SHP77 (cell line): ENCODE measurements at regions not wholly inside any gene's neighbourhood (a gene's known extent, or its start where the extent isn't known, plus 50 kb on each side); places are given as distances from the start of the nearest gene placed in this dataset.
"Not testable (repeated sequence)": the region's sequence is repeated elsewhere in the genome, so short reads cannot be mapped to it uniquely, and the experiment has no call there.

ENCODE experiments used
- DNase-seq, 2 experiments: peaks; one replicate each; lab custom pipeline; 2025; lab: John Stamatoyannopoulos, UW

DNA sequence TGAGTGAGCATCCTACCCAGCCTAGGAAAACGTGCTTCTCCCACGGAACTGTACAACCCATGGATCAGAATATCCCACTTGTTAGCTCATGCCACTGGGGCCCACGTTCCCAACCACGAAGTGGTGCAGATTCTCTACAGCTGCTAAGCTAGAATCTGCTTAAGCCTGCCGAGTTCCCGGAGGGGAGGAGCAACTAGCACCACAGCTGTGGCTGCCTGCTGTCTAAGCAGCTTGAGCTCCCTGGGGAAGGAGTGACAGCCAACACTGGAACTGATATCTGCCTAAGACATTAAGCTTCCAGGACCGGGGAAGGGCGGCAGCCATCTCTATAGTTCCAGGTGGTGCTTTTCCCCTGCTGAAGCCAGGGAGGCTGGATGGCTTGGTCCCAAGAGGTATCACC is 334.7 kb upstream of the CHRM2 start:
- DNase-seq, result no peak

DNA sequence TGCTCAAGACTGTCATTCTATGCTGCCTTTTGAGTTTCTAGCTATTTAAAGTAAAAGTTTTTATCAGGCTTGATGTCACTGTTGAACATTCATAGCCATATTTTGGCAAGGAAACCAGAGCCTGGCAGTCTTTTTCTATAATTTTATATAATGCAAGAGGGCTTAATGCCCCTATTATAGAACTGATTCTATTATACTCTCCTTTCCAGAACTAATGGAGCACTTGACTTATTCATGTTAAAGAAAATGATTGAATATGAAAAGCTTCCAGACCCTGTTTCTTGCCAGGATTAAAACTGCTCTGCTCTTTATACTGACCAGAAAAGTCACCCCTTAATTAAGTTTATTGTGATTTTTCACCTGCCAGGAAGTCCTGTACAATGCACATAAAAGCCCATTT is 337.6 kb upstream of the CHRM2 start:
- no peak for DNase-seq

DNA sequence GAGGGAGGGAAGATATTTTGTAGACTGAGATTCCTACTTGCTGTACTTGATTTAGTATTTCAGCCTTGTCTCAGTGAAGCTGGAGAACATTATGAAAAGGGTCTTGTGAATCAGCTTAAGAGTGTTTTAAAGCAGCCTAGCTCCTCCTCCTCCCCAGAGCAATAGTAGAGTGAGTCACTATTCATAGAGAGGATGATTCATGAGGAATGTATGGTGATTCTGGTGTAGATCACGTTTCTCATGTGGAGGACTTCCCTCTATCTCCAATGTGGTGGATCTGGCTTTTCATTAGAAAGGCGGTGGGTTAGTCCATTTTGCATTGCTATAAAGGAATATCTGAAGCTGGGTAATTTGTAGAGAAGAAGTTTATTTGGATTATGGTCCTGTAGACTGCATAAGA is 340.1 kb upstream of the CHRM2 start:
- no peak for DNase-seq

DNA sequence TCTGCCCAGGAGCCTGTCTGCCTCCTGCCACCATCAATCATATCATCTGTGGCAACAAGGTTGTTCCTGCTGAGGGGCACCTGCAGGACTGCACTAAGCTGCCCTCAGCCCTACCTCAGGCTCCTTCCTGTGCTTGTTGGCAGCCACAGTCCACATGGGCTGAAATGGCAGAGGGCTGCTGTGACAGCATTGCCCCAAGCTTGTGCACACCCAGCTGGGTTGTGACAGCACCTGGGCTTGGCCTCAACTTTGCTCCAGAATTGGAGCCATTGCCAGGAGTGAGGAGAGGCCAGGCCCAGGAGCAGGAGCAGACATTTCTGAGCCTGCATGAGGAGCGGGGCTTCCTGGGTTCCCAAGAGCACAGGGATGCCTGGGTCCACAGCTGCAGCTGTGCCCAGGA is 340.9 kb upstream of the CHRM2 start:
- no peak for DNase-seq

DNA sequence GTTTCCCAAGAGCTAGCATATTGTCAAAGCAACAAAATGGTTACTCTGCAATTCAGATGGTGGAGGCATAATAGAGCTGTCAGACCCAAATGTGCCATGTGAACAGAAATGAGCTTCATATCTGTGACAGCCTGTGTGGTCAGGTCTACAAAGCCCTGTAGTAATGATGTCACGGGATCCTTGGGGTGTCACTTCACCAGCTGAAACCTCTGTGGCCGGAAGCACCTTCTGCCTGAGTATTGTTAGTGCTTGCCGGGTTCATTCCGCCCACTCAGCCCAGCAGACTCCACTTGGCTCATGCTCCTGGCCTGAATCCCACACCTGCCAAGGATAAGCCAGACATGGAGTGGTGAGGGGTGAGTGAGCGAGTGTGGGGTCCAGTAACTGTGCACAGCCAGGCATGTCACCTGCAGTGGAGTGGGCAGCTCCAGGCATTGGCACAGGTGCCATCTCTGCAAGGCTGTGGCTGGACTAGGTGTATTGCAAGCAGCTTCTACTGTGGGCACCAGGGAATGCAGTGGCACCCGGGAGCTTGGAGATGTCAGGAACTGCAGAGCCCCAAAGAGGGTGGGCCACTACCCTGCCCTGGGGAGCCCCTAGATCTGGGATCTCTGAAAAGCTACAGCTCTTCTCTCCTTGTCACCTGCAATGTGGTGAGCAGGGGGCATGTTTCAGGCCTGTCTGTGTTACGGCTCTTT is 341.9 kb upstream of the CHRM2 start:
- DNase-seq, result peak in 1 of 2 experiments; percentile 21

DNA sequence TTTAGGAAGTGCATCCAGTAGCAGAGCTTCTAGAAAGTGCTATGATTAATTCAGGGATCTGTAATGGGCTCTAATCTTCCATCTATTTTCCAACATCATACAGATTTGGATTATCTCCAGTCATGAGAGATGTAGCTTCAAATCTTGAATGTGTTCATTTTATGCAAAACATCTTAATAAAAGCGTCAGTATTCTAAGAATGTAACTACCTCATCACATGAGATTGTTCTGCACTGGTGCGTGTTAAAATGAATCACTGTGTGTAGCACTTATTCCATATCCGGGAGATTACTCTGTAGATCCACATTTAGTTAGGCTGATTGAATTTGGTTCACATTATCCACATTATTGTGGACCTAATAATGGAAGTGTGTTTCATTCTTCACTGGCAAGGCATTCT is 344.9 kb upstream of the CHRM2 start:
- DNase-seq, result no peak

DNA sequence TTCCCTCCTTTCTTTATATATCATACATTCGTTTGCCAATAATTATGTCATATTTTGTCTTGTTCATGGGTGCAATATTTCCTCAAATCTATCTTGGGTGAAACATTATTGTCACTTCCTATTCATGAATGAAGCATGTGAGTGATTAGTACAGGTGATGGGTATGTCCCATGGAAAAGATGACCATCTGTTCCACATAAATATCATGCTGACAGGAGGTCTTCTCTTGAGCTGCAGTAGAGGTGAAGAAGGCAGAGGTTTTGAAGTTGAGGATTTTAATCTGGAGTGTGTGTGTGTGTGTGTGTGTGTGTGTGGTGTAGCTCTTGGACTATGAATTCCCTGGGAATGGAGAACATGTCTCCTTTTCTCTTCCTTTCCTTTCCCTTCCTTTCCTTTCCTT is 350.5 kb upstream of the CHRM2 start:
- no peak for DNase-seq

DNA sequence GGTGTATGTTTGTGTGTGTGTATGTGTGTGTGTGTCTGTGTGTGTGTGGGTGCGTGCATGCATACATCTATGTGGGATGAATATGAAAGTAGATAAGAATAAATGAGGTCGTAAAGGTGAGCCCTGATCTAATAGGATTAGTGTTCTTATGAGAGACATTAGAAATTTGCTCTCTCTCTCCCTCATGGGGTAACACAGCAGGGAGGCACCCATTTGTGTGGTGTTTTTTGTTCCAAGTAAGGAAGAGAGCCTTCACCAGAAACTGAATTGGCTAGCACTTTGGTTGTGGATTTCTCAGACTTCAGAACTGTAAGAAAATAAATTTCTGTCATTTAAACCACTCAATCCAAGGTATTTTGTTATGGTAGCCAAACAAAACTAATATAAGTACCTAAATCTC is 353.7 kb upstream of the CHRM2 start:
- DNase-seq, result no peak

DNA sequence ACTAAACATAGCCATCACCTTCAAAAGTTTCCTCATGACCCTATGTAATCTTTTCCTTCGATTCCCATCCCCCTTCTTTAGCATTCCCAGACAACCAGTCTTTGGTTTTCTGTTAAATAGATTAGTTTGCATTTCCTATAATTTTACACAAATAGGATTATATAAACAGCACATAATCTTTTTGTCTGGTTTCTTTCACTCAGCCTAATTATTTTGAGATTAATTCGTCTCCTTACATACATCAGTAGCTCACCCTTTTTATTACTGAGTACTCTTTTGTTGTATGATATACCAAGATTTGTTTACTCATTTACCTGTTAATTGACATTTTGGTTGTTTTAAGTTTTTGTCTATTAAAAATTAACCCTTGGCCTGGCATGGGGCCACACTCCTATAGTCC is 354.7 kb upstream of the CHRM2 start:
- DNase-seq, result no peak

DNA sequence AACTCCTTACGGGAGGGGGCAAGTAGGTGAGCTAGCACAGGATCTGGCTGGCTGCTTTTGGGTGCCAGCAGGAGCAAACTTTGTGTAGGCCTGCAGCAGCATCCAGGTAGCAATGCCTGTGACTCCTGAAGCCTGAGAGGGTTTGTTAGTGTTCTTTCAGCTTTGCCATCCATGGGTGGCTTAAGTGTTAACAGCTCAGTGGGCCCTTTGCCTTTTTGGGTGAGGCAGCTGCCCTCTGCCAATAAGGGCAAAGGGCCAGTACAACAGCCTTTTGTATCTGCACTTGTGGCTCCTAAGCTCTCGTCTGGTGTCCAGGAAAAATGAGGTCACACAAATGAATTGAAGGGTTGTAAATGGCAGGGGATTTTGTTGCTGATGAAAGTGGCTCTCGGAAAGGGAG is 359.0 kb upstream of the CHRM2 start:
- DNase-seq, result no peak

DNA sequence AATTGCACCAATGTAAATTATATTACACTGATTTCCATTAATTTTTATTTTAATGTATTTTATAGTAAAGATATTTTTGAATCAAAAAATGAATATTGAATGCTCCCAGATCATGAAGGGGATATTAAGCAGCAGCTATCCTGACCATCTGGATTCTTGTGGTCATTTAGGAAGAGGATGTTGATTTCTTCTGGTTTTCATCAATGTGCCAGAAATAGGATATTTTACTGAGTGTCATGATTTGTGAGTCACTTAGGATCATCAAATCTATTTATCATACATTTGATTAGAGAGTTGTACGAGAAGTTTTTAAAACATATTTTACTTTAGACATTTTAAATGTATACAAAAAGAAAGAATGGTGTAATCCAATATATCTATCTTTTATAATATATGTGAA is 366.3 kb upstream of the CHRM2 start:
- DNase-seq, result no peak

DNA sequence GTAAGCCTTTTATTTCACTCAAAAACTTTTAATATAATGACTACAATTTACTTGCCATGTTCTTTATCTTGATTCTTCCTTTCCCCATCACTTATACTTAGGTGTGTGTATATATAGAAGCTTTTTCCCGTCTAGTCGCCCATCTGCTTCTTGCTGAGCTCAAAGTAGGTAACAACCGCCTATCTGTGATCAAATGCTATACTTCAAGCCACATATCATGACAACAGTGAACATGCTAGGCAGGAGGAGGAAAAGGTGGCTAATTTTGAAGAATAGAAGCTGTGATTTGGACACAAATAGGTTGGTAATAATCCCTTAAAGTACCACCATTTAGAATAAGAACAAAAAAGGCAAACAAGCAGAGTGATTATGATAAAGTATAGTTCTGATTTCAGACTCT is 367.3 kb upstream of the CHRM2 start:
- no peak for DNase-seq

DNA sequence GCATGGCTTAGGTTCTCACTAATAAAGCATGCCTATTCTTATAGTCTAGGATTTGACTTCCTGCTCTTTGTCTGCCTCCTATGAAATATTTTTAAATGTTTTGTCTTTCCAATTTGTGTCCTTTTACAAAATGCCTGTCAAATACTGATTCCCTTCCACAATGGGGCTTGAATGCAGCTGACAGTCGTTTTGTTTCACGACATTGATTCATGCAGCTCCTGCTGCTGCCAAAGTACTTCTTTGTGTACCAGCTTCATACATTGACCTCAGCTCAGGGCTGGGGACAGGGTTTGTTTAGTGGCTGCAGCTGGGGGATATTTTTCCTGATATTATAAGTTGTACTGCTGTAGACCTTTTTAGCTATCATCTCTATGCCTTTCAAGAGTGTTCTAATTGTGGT is 371.9 kb upstream of the CHRM2 start:
- DNase-seq, result no peak

DNA sequence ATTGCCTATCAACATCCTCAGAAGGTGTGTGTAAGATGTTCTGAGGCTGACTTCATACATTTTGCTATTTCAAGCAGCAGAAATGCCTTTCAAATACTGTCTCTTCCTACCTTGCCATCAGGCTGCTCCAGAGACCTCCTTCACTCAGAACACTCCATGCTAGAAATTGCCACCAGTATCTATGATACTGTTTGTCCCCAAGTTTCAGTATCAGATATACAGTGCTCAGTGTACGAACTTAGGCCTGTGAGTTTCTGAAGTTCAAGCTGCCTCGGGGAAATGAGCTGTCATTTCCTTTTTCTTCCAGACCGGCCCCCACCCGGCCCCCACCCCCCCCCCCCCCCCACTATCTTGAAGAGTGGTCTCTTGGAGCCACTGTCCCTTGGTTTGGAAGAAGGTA is 373.4 kb upstream of the CHRM2 start:
- DNase-seq, result no peak

DNA sequence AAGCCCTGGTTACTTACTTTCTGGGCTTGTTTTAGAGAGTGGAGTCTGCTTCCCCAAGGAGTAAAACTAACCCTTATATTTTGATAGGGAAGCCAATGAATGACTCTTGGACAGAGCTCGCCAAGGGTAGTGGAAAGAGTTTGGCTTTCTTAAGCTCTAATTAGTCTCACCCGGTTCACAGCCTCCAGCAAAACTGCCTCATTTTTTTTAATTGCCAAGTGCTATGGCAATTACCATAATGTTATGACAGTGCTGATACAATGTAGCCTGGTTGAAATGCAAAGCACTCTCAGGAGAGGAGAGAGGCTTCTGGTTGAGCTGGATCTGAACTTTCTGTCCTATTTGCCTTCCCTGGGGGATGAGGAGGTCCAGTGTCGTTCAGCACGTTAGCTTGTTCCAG is 376.1 kb upstream of the CHRM2 start:
- DNase-seq, result no peak

DNA sequence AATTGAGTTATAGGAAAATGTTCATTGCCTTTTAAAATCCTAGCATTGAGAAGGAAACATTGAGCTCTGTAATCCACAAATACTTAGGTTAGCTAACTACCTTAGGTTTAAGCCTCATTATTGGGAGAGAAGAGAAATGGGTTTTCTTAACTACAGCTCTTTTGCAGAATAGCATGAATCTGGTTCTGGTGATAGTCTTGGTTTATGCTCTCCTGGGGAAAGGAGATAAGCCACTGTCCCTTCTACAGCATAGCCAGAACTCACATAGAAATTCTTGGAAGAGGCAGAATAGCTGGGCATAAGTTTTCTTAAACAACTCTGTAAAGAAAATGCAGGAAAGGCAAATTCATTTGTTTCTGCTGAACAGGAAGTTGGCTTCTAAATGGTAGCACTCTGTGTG is 378.6 kb upstream of the CHRM2 start:
- no peak for DNase-seq

DNA sequence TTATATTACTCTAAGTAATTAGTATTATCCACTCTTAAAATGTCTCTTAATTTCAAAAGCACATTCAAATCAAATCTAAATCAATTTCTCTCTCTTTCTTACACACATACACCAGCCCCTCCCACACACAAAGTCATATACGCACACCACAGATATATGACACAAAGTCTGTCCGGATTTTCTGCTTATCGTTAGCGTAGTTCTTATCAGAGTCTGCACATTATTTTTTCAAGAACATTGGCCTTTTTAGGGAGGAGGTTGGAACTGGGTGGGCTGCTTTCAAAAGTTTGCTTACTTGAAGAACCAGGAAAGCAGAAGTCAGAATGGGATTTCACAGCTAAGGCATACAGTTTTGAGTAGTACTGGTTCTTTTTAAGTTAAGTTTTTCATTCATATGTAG is 387.6 kb upstream of the CHRM2 start:
- no peak for DNase-seq

DNA sequence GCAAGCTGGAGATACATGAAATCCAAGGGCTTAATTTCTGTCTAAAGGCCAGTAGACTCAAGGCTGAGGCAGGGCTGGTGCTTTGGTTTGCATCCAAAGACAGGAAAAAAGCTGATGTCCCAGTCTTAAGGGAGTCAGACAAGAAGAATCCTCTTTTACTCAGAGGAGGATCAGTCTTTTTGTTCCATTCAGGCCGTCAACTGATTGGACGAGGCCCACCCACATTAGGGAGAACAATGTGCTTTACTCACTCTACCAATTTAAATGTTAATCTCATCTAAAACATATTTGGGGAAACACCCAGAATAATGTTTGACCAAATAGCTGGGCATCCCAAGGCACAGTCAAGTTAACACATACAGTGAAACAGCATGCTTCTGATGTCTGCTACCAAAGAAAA is 388.5 kb upstream of the CHRM2 start:
- DNase-seq, result no peak

DNA sequence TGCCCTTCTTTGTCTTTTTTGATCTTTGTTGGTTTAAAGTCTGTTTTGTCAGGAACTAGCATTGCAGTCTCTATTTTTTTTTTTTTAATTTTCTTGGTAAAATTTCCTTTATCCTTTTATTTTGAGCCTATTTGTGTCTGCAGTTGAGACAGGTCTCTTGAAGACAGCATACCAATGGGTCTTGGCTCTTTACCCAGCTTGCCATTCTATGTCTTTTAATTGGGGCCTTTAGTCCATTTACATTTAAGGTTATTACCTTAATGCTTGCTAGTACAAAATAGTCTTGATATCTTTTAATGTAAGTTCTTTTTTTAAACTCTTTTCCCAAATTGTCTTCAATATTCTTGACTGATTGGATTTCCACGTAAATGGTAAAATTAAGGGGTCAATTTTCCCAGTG is 398.3 kb upstream of the CHRM2 start:
- no peak for DNase-seq

DNA sequence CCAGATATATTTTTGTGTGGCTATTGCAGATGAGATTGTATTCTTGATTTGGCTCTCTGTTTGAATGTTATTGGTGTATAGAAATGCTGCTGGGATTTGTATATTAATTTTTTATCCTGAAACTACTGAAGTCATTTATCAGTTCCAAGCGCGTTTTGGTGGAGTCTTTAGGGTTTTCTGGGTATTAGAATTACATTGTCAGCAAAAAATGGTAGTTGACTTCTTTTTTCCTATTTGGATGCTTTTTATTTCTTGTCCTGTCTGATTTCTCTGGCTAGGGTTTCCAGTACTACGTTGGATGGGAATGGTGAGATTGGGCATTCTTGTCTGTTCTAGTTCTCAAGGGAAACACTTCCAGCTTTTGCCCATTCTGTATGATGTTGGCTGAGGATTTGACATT is 415.5 kb upstream of the CHRM2 start:
- DNase-seq, result no peak

DNA sequence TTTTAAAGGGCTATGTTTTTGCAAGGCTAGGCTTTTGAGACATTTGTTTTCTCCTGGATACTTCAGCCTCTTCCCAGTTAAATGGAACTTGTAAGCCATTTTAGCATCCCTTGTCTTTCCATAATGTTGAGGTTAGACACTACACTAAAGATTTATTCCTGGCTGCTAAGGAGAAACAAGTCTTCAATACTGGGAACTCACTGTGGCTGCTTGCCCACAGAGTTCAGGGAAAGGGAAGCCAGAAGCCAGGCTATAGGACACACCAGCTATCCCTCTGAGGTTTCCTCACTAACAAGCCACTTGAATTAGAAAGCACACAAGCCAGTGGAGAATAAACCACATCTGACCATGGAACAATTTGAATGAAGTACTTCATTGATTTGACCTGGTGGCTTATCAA is 421.7 kb upstream of the CHRM2 start:
- DNase-seq, result no peak

DNA sequence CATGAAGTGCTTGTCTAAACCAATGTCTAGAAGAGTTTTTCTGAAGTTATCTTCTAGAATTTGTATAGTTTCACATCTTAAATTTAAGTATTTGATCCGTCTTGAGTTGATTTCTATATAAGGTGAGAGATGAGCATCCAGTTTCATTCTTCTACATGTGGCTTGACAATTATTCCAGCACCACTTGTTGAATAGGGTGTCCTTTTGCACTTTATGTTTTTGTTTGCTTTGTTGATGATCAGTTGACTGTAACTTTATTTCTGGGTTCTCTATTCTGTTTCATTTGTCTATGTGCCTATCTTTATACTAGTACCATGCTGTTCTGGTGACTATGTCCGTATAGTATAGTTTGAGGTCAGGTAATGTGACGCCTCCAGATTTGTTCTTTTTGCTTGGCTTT is 426.6 kb upstream of the CHRM2 start:
- DNase-seq, result no peak

DNA sequence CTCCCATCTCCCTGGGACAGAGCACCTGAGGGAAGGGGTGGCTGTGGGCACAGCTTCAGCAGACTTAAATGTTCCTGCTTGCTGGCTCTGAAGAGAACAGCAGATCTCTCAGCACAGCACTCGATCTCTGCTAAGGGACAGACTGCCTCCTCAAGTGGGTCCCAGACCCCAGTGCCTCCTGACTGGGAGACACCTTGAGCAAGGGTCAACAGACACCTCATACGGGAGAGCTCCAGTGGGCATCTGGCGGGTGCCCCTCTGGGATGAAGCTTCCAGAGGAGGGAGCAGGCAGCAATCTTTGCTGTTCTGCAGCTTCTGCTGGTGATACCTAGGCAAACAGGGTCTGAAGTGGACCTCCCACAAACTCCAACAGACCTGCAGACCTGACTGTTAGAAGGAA is 436.7 kb upstream of the CHRM2 start:
- DNase-seq, result not testable (repeated sequence)

DNA sequence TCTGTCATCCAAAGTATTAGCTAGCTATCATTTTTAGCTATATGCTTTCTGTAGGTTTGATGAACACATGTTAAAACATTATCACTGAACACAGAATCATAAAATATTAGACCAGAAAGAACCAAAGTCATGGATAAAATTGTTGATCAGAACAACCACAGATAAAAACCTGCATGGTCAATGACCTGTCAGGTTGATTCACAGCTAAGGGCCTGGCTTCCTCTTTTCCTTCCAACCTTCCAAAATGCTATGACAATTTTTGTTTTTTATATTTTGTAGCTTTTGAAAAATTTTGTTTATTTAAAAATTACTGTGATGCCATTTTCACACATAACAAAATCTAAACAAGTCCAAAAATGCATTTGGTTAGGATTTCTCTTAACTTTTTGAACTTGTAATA is 444.4 kb upstream of the CHRM2 start:
- DNase-seq, result no peak

DNA sequence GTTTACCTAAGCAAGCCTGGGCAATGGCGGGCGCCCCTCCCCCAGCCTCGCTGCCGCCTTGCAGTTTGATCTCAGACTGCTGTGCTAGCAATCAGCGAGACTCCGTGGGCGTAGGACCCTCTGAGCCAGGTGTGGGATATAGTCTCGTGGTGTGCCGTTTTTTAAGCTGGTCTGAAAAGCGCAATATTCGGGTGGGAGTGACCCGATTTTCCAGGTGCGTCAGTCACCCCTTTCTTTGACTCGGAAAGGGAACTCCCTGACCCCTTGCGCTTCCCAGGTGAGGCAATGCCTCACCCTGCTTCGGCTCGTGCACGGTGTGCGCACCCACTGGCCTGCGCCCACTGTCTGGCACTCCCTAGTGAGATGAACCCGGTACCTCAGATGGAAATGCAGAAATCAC is 442.6 kb upstream of the MTPN start:
- not testable (repeated sequence) for DNase-seq
